Keratinocyte (primary cell): ENCODE measurements at regions not wholly inside any gene's neighbourhood (a gene's known extent, or its start where the extent isn't known, plus 50 kb on each side); places are given as distances from the start of the nearest gene placed in this dataset.

Experiments
- CTCF ChIP-seq, 3 experiments: IDR thresholded peaks in 1 of 3; conservative IDR thresholded peaks in 1 of 3; optimal IDR thresholded peaks in 1 of 3; 2 replicates in 2 of 3; 3 replicates in 1 of 3; pipeline versions ENCODE3 to v1.5.1; 2011; ENCODE audit warnings: low read length in 3 of 3, mild to moderate bottlenecking in 3 of 3, moderate library complexity in 2 of 3, control low read depth in 1 of 3, inconsistent platforms in 1 of 3; ENCODE audit not compliant: insufficient read depth in 2 of 3; ENCODE audit errors: extremely low read depth in 1 of 3
- EZH2 ChIP-seq: IDR thresholded peaks from one replicate; pipeline ENCODE4 v1.6.1; 2012; ENCODE audit warnings: inconsistent platforms, mild to moderate bottlenecking, low read length, moderate library complexity

GRCh38 chr4:23373261-23373660 is 516.6 kb downstream of the PPARGC1A start:
- TF ChIP-seq CTCF (optimal IDR thresholded peaks at IDR 0.05 in 1 of 3, IDR thresholded peaks at IDR 0.05 in 1 of 3, conservative IDR thresholded peaks at IDR 0.05 in 1 of 3; ENCODE audit: extremely low read depth in 1 of 3, insufficient read depth in 2 of 3, low read length in 3 of 3): no peak
- no peak for TF ChIP-seq EZH2
